Immature natural killer cell (primary cell): ENCODE measurements at regions not wholly inside any gene's neighbourhood (a gene's known extent, or its start where the extent isn't known, plus 50 kb on each side); places are given as distances from the start of the nearest gene placed in this dataset.
"Not testable (repeated sequence)": the region's sequence is repeated elsewhere in the genome, so short reads cannot be mapped to it uniquely, and the experiment has no call there.

Experiments used
- DNase-seq, 3 donors: peaks; one replicate each; pipeline ENCODE4 v3.0.0; 2022; ENCODE audit warnings: mixed read lengths in 1 of 3
- H3K27ac Mint-ChIP-seq, 6 donors: one replicate each; pipeline ENCODE4 v1.8.0; 2020; ENCODE audit warnings: mixed read lengths in 6 of 6, mild to moderate bottlenecking in 5 of 6, inconsistent platforms in 4 of 6, moderate library complexity in 3 of 6
- H3K27me3 Mint-ChIP-seq, 3 donors: one replicate each; pipeline ENCODE4 v1.8.0; 2020 to 2021; ENCODE audit warnings: low read depth in 3 of 3, mild to moderate bottlenecking in 3 of 3, mixed read lengths in 3 of 3, moderate library complexity in 3 of 3, inconsistent platforms in 1 of 3
- H3K36me3 Mint-ChIP-seq, 3 donors: one replicate each; pipeline ENCODE4 v1.8.0; 2020; ENCODE audit warnings: mixed read lengths in 3 of 3, inconsistent platforms in 2 of 3, mild to moderate bottlenecking in 2 of 3
- H3K4me1 Mint-ChIP-seq, 2 donors: one replicate each; pipeline ENCODE4 v1.8.0; 2020; ENCODE audit warnings: inconsistent platforms in 2 of 2, mild to moderate bottlenecking in 2 of 2, mixed read lengths in 2 of 2, moderate library complexity in 1 of 2
- H3K4me3 Mint-ChIP-seq, 5 donors: one replicate each; pipeline ENCODE4 v1.8.0; 2020; ENCODE audit warnings: mild to moderate bottlenecking in 5 of 5, mixed read lengths in 5 of 5, inconsistent platforms in 3 of 5, moderate library complexity in 3 of 5
- H3K9me3 Mint-ChIP-seq, 6 donors: one replicate each; pipeline ENCODE4 v1.8.0; 2020; ENCODE audit warnings: mild to moderate bottlenecking in 6 of 6, mixed read lengths in 6 of 6, inconsistent platforms in 4 of 6, moderate library complexity in 3 of 6

- Mint-ChIP-seq H3K27me3 (peaks cover 0 to 2% (median under 1%) of the 10 kb centered on the region in 3 donors), H3K36me3 (no peaks in the 10 kb centered on the region), H3K4me1 (no peaks in the 10 kb centered on the region), H3K9me3 (peaks cover 0 to 8% (median 1%) of the 10 kb centered on the region in 6 donors), H3K27ac (no peak overlapping the region), H3K4me3 (no peak overlapping the region)
- no peak for DNase-seq
Observed at GRCh38 chr2:167803449-167803988, 443.9 kb downstream of the STK39 start.

- H3K9me3 Mint-ChIP-seq = no peaks in the 10 kb centered on the region
- no peak overlapping the region for H3K4me3 Mint-ChIP-seq
- peaks cover 0 to 4% (median 3%) of the 10 kb centered on the region in 3 donors for H3K27me3 Mint-ChIP-seq
- no peaks in the 10 kb centered on the region for H3K36me3 Mint-ChIP-seq
- no peak for DNase-seq
- H3K4me1 Mint-ChIP-seq = no peaks in the 10 kb centered on the region
- no peak overlapping the region for H3K27ac Mint-ChIP-seq
Observed at GRCh38 chr2:167794554-167795255, 452.7 kb downstream of the STK39 start.

GRCh38 chr2:167793725-167794124 is 453.7 kb downstream of the STK39 start:
- H3K27me3 Mint-ChIP-seq = peaks cover 0 to 4% (median 4%) of the 10 kb centered on the region in 3 donors
- no peaks in the 10 kb centered on the region for H3K4me1 Mint-ChIP-seq
- no peak overlapping the region for H3K4me3 Mint-ChIP-seq
- no peaks in the 10 kb centered on the region for H3K36me3 Mint-ChIP-seq
- H3K9me3 Mint-ChIP-seq = no peaks in the 10 kb centered on the region
- no peak overlapping the region for H3K27ac Mint-ChIP-seq
- no peak for DNase-seq

- Mint-ChIP-seq H3K27ac (no peak overlapping the region), H3K27me3 (peaks cover 0 to 4% (median 4%) of the 10 kb centered on the region in 3 donors), H3K36me3 (no peaks in the 10 kb centered on the region), H3K4me3 (no peak overlapping the region), H3K4me1 (no peaks in the 10 kb centered on the region), H3K9me3 (no peaks in the 10 kb centered on the region)
- DNase-seq = no peak
Observed at GRCh38 chr2:167792126-167792525, 455.3 kb downstream of the STK39 start.

GRCh38 chr2:167790781-167791450 is 456.5 kb downstream of the STK39 start:
- no peaks in the 10 kb centered on the region for H3K36me3 Mint-ChIP-seq

GRCh38 chr2:167790189-167790588 is 457.2 kb downstream of the STK39 start:
- Mint-ChIP-seq H3K9me3 (no peaks in the 10 kb centered on the region), H3K4me1 (no peaks in the 10 kb centered on the region), H3K36me3 (no peaks in the 10 kb centered on the region), H3K4me3 (no peak overlapping the region), H3K27me3 (peaks cover 0 to 6% (median 4%) of the 10 kb centered on the region in 3 donors), H3K27ac (no peak overlapping the region)
- DNase-seq = no peak

More at GRCh38 chr2:167790781-167791450, 456.5 kb downstream of the STK39 start:
- Mint-ChIP-seq H3K27ac (no peak overlapping the region), H3K9me3 (no peaks in the 10 kb centered on the region), H3K27me3 (peaks cover 0 to 4% (median 4%) of the 10 kb centered on the region in 3 donors), H3K4me1 (no peaks in the 10 kb centered on the region), H3K4me3 (no peak overlapping the region)
- DNase-seq = no peak

GRCh38 chr2:167787562-167787961 is 459.8 kb downstream of the STK39 start:
- DNase-seq = no peak
- no peaks in the 10 kb centered on the region for H3K36me3 Mint-ChIP-seq
- H3K27me3 Mint-ChIP-seq = peaks cover 0 to 8% (median under 1%) of the 10 kb centered on the region in 3 donors
- no peak overlapping the region for H3K27ac Mint-ChIP-seq
- H3K4me1 Mint-ChIP-seq = no peaks in the 10 kb centered on the region
- no peaks in the 10 kb centered on the region for H3K9me3 Mint-ChIP-seq
- H3K4me3 Mint-ChIP-seq = no peak overlapping the region

GRCh38 chr2:167787021-167787420 is 460.4 kb downstream of the STK39 start:
- no peak for DNase-seq
- no peaks in the 10 kb centered on the region for H3K36me3 Mint-ChIP-seq
- H3K27ac Mint-ChIP-seq = no peak overlapping the region
- H3K9me3 Mint-ChIP-seq = no peaks in the 10 kb centered on the region
- H3K4me1 Mint-ChIP-seq = no peaks in the 10 kb centered on the region
- H3K4me3 Mint-ChIP-seq = no peak overlapping the region
- H3K27me3 Mint-ChIP-seq = peaks cover 0 to 8% (median 2%) of the 10 kb centered on the region in 3 donors

GRCh38 chr2:167785606-167786216 is 461.7 kb downstream of the STK39 start:
- H3K9me3 Mint-ChIP-seq = no peaks in the 10 kb centered on the region
- H3K36me3 Mint-ChIP-seq = no peaks in the 10 kb centered on the region
- H3K27me3 Mint-ChIP-seq = peaks cover 0 to 8% (median 2%) of the 10 kb centered on the region in 3 donors
- DNase-seq = no peak
- no peak overlapping the region for H3K4me3 Mint-ChIP-seq
- no peak overlapping the region for H3K27ac Mint-ChIP-seq
- no peaks in the 10 kb centered on the region for H3K4me1 Mint-ChIP-seq

- no peak for DNase-seq
- peaks cover 0 to 5% (median 2%) of the 10 kb centered on the region in 3 donors for H3K27me3 Mint-ChIP-seq
- no peaks in the 10 kb centered on the region for H3K4me1 Mint-ChIP-seq
- H3K9me3 Mint-ChIP-seq = no peaks in the 10 kb centered on the region
- no peaks in the 10 kb centered on the region for H3K36me3 Mint-ChIP-seq
- no peak overlapping the region for H3K27ac Mint-ChIP-seq
- H3K4me3 Mint-ChIP-seq = no peak overlapping the region
Observed at GRCh38 chr2:167784084-167784425, 463.3 kb downstream of the STK39 start.

- no peak for DNase-seq
- Mint-ChIP-seq H3K9me3 (no peaks in the 10 kb centered on the region), H3K36me3 (no peaks in the 10 kb centered on the region), H3K27ac (no peak overlapping the region), H3K27me3 (peaks cover 0 to 5% (median 2%) of the 10 kb centered on the region in 3 donors), H3K4me3 (no peak overlapping the region), H3K4me1 (no peaks in the 10 kb centered on the region)
Observed at GRCh38 chr2:167783261-167784083, 463.9 kb downstream of the STK39 start.

- not testable (repeated sequence) for H3K4me1 Mint-ChIP-seq, H3K4me3 Mint-ChIP-seq, DNase-seq, H3K9me3 Mint-ChIP-seq, H3K27ac Mint-ChIP-seq, H3K27me3 Mint-ChIP-seq, H3K36me3 Mint-ChIP-seq
Observed at GRCh38 chr2:167781629-167782028, 465.8 kb downstream of the STK39 start.

- no peaks in the 10 kb centered on the region for H3K36me3 Mint-ChIP-seq
- peaks cover 0 to 2% (median 0%) of the 10 kb centered on the region in 3 donors for H3K27me3 Mint-ChIP-seq
- DNase-seq = no peak
- peaks cover 0 to 3% (median 0%) of the 10 kb centered on the region in 6 donors for H3K9me3 Mint-ChIP-seq
- no peak overlapping the region for H3K4me3 Mint-ChIP-seq
- no peaks in the 10 kb centered on the region for H3K4me1 Mint-ChIP-seq
- no peak overlapping the region for H3K27ac Mint-ChIP-seq
Observed at GRCh38 chr2:167776359-167776758, 471.0 kb downstream of the STK39 start.
